Keratinocyte (primary cell): ENCODE measurements at regions not wholly inside any gene's neighbourhood (a gene's known extent, or its start where the extent isn't known, plus 50 kb on each side); places are given as distances from the start of the nearest gene placed in this dataset.

Experiments used
- DNase-seq: peaks from one replicate; pipeline ENCODE4 v3.0.0-alpha.2; 2011; ENCODE audit warnings: low read depth, missing footprints, low spot score
- FAIRE-seq: peaks from 2 replicates; lab custom pipeline; 2011; peaks lifted over from hg19 to GRCh38; lab: Jason Lieb, UNC
- H2AFZ ChIP-seq: 2 replicates; pipeline ENCODE4 v1.6.0; 2012; ENCODE audit warnings: low read length, control low read depth, inconsistent platforms; ENCODE audit not compliant: control insufficient read depth
- H3K27ac ChIP-seq: 2 replicates; pipeline ENCODE4 v1.5.1; 2011; ENCODE audit warnings: low read length; ENCODE audit not compliant: control insufficient read depth, insufficient read depth
- H3K27me3 ChIP-seq: 3 replicates; pipeline ENCODE4 v1.6.0; 2011; ENCODE audit warnings: low read length; ENCODE audit not compliant: control insufficient read depth, insufficient read depth; ENCODE audit errors: extremely low read depth
- H3K36me3 ChIP-seq, 2 experiments: 2 replicates in 1 of 2; 3 replicates in 1 of 2; pipeline ENCODE4 v1.5.1; 2011; ENCODE audit warnings: low read length in 2 of 2, mild to moderate bottlenecking in 1 of 2; ENCODE audit not compliant: control insufficient read depth in 2 of 2, insufficient read depth in 2 of 2; ENCODE audit errors: extremely low read depth in 1 of 2
- H3K4me1 ChIP-seq: 3 replicates; pipeline ENCODE4 v1.5.1; 2011; ENCODE audit warnings: low read length; ENCODE audit not compliant: control insufficient read depth, insufficient read depth; ENCODE audit errors: extremely low read depth
- H3K4me2 ChIP-seq: 3 replicates; pipeline ENCODE4 v1.6.0; 2011; ENCODE audit warnings: low read depth, low read length; ENCODE audit not compliant: control insufficient read depth, insufficient read depth; ENCODE audit errors: extremely low read depth
- H3K4me3 ChIP-seq, 3 experiments: fragments of 200-600 bp in 1 of 3; sonication (generic) in 1 of 3; 2 replicates in 2 of 3; 3 replicates in 1 of 3; pipeline ENCODE4 v1.5.1; 2011 to 2016; ENCODE audit warnings: low read length in 3 of 3, mild to moderate bottlenecking in 3 of 3, control low read depth in 2 of 3, inconsistent platforms in 1 of 3, low read depth in 1 of 3, mixed read lengths in 1 of 3, mixed run types in 1 of 3, moderate library complexity in 1 of 3; ENCODE audit not compliant: control insufficient read depth in 2 of 3, insufficient read depth in 2 of 3; ENCODE audit errors: extremely low read depth in 1 of 3
- H3K79me2 ChIP-seq: 2 replicates; pipeline ENCODE4 v1.6.0; 2012; ENCODE audit warnings: low read length; ENCODE audit not compliant: control insufficient read depth, insufficient read depth
- H3K9ac ChIP-seq: 3 replicates; pipeline ENCODE4 v1.6.0; 2011; ENCODE audit warnings: low read length; ENCODE audit not compliant: control insufficient read depth, insufficient read depth; ENCODE audit errors: extremely low read depth
- H3K9me1 ChIP-seq: 3 replicates; pipeline ENCODE4 v1.6.0; 2011; ENCODE audit warnings: low read length; ENCODE audit not compliant: control insufficient read depth, insufficient read depth; ENCODE audit errors: extremely low read depth
- H3K9me3 ChIP-seq: 2 replicates; pipeline ENCODE4 v1.5.1; 2012; ENCODE audit warnings: low read depth, low read length; ENCODE audit not compliant: control insufficient read depth
- H4K20me1 ChIP-seq: 3 replicates; pipeline ENCODE4 v1.6.0; 2011; ENCODE audit warnings: low read length; ENCODE audit not compliant: control insufficient read depth, insufficient read depth; ENCODE audit errors: extremely low read depth
- CTCF ChIP-seq, 3 experiments: IDR thresholded peaks in 1 of 3; conservative IDR thresholded peaks in 1 of 3; optimal IDR thresholded peaks in 1 of 3; 2 replicates in 2 of 3; 3 replicates in 1 of 3; pipeline versions ENCODE3 to v1.5.1; 2011; ENCODE audit warnings: low read length in 3 of 3, mild to moderate bottlenecking in 3 of 3, moderate library complexity in 2 of 3, control low read depth in 1 of 3, inconsistent platforms in 1 of 3; ENCODE audit not compliant: insufficient read depth in 2 of 3; ENCODE audit errors: extremely low read depth in 1 of 3
- EZH2 ChIP-seq: IDR thresholded peaks from one replicate; pipeline ENCODE4 v1.6.1; 2012; ENCODE audit warnings: inconsistent platforms, mild to moderate bottlenecking, low read length, moderate library complexity
- dilution Hi-C: fragments of 300-500 bp; cut with MboI; formaldehyde crosslinking; loops from one replicate; pipeline ENCODE4 v1.7.0; 2020; ENCODE audit warnings: low sequenced_read_pairs; ENCODE audit not compliant: extremely low pct_ligation_motif_present

- Histone ChIP-seq H3K4me2 (no peak overlapping the region), H3K4me3 (no peak overlapping the region), H3K9ac (no peak overlapping the region), H2AFZ (no peak overlapping the region), H4K20me1 (no peaks in the 10 kb centered on the region), H3K79me2 (no peaks in the 10 kb centered on the region), H3K9me1 (no peaks in the 10 kb centered on the region), H3K36me3 (no peaks in the 10 kb centered on the region), H3K4me1 (no peaks in the 10 kb centered on the region), H3K27ac (no peak overlapping the region), H3K27me3 (no peaks in the 10 kb centered on the region), H3K9me3 (no peaks in the 10 kb centered on the region)
- DNase-seq (no peak), FAIRE-seq (no peak)
- TF ChIP-seq CTCF (optimal IDR thresholded peaks at IDR 0.05 in 1 of 3, IDR thresholded peaks at IDR 0.05 in 1 of 3, conservative IDR thresholded peaks at IDR 0.05 in 1 of 3; ENCODE audit: extremely low read depth in 1 of 3, insufficient read depth in 2 of 3, low read length in 3 of 3) (no peak), EZH2 (no peak)
- dilution Hi-C loops, result no loop called here
These were observed 961.9 kb downstream of the CDH8 start for GRCh38 chr16:61074324-61074723.

- Histone ChIP-seq H3K27ac (no peak overlapping the region), H3K36me3 (no peaks in the 10 kb centered on the region), H3K27me3 (no peaks in the 10 kb centered on the region), H4K20me1 (no peaks in the 10 kb centered on the region), H3K9me1 (no peaks in the 10 kb centered on the region), H3K79me2 (no peaks in the 10 kb centered on the region), H3K9me3 (no peaks in the 10 kb centered on the region), H3K4me2 (no peak overlapping the region), H2AFZ (no peak overlapping the region), H3K4me3 (no peak overlapping the region), H3K9ac (no peak overlapping the region), H3K4me1 (no peaks in the 10 kb centered on the region)
- FAIRE-seq (no peak), DNase-seq (no peak)
- dilution Hi-C loops, result no loop called here
- TF ChIP-seq EZH2 (no peak), CTCF (optimal IDR thresholded peaks at IDR 0.05 in 1 of 3, IDR thresholded peaks at IDR 0.05 in 1 of 3, conservative IDR thresholded peaks at IDR 0.05 in 1 of 3; ENCODE audit: extremely low read depth in 1 of 3, insufficient read depth in 2 of 3, low read length in 3 of 3) (no peak)
These were observed 978.6 kb downstream of the CDH8 start for GRCh38 chr16:61057635-61058034.
